GM18511 (cell line): ENCODE measurements at regions not wholly inside any gene's neighbourhood (a gene's known extent, or its start where the extent isn't known, plus 50 kb on each side); places are given as distances from the start of the nearest gene placed in this dataset.

Experiments
- ATAC-seq: cut with Tn5 transposase; IDR thresholded peaks from one replicate; pipeline ENCODE4 v1.9.1; 2021; ENCODE audit warnings: mild to moderate bottlenecking, moderate library complexity; ENCODE audit not compliant: unreplicated experiment

DNA sequence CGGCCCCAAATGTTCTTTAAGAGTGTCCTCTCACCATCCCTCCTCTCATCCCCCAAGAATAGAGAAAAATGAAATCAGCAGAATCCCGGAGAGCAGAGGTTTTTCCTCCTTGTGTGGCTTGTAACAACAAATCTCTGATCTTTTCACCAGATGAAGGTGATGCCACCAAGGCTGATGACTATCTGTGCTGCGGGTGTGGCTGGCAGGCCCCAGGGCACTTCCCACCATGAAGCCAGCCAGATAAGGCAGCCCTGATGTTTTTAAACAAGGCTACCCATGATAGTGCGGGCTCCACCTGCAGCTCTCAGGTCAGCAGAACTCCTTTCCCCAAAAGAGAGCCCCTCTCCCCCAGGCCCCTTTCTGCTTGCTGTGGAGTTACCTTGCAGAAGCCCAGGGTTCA lies 58.0 kb upstream of the PARP11 start:
- no peak for ATAC-seq

GRCh38 chr12:3929875-3930615 lies 56.8 kb upstream of the PARP11 start:
- no peak for ATAC-seq

DNA sequence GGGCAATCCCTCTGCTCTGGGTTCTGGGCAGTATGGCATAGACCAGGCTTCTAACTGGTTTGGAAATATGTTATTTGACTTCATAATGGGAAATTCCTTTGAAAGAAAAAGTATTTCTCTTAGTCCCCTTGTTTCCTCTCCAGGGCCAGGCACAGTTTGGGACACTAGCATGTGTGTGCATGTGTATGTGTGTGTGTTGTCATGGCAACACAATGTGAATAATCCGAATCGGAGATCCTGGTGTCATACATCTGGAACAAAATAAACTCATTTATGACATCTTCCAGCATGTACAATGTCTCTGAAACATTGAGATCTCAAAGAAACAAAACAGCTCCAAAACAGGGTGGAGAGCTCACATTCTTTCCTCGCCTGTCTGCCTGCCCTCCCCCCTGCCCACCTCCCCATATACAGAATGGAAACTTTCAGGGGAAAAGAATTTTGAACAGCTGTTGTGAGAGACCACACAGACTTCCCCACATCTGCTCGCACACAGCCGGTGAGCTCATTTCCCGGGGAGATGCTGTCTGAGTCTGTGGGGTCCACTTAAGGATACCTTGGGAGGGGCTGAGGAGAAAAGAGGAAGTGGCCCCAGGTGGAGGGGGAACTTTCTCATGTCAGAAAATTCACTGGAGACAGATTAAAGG lies 55.5 kb upstream of the PARP11 start:
- no peak for ATAC-seq

DNA sequence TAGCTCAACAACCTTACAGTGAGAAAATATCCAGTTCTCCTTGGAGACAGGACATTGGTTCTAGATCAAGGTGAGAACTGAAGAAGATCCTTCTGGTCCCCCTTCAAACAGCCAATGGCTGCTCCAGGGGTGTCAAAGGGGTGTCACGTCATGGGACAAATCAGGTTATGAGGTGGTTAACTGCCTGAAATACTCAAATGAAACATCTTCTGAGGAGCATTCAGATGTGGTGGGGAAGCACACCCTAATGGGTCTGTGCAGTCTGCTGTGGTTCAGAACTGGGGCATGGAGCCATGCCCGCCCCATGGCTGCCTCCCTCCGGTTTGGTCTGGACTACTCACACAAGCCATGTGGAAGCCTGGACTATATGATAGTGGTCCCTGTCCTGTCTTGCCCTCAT lies 52.4 kb upstream of the PARP11 start:
- ATAC-seq, result no peak

DNA sequence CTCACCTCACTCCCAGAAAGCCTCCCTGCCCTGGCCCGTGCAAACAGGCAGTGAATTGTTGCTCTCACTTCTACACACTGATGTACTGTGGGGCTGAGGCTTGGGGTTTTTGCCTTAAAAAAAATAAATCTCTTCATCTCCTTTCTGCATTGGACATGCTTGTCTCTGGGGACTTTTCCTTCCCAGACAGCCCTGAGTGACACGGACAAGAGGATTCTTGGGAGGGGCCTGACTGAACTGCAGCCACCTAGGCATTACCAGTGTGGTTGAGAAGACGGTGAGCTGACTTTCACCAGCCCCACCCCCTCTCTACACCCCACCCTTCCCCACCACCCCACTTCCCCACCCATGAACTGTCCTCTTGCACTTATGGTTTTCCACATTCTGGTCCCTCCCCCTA lies 51.6 kb upstream of the PARP11 start:
- no peak for ATAC-seq

DNA sequence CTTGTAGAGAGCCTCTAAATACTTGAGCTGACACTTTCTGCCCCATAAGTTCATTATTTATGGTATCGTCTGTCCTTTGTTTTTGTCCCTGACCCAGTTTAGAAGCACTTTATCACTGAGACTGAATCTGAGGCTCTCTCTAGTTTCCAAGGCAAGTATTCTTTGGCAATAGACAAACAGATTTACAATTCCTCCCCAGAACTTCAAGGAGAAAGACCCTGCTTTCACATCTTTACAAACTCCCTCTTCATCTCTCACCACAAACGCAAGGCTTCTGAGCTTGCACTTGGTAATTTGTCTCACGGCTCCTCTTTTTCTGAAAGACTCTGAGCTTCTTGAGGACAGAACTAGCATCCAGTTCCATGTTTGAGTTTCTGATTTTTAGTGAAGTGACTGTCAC lies 49.8 kb upstream of the PARP11 start:
- no peak for ATAC-seq
